Endothelial cell of umbilical vein (primary cell): ENCODE measurements at regions not wholly inside any gene's neighbourhood (a gene's known extent, or its start where the extent isn't known, plus 50 kb on each side); places are given as distances from the start of the nearest gene placed in this dataset.

ENCODE experiments used
- BruUV-seq: library from RNA; stranded (reverse); fragments of 400-500 nt; replicated peaks from 2 replicates; lab custom pipeline; 2021; lab: Mats Ljungman, UMichigan
- CTCF ChIA-PET: fragments of 300-600, 350-600 bp; sonication (Branson Sonifier 250); formaldehyde crosslinking; loops from one replicate; lab custom pipeline; 2021; ENCODE audit warnings: antibody characterized with exemption, inconsistent platforms; lab: Charles Lee
- POLR2A ChIA-PET: fragments of 300-600, 350-600 bp; sonication (Branson Sonifier 250); formaldehyde crosslinking; loops from one replicate; lab custom pipeline; 2021; ENCODE audit warnings: antibody characterized with exemption, inconsistent platforms; lab: Charles Lee
- DNase-seq: peaks from one replicate; pipeline ENCODE4 v3.0.0-alpha.2; 2011; ENCODE audit warnings: low read depth, low spot score
- FAIRE-seq: peaks from 2 replicates; lab custom pipeline; 2011; peaks lifted over from hg19 to GRCh38; lab: Jason Lieb, UNC
- H2AFZ ChIP-seq: 2 replicates; pipeline ENCODE4 v1.6.0; 2012; ENCODE audit warnings: low read depth, low read length, control low read depth, inconsistent platforms
- H3K27ac ChIP-seq: 2 replicates; pipeline ENCODE4 v1.5.1; 2011; ENCODE audit warnings: low read depth, mild to moderate bottlenecking, control low read depth, low read length, moderate library complexity; ENCODE audit not compliant: insufficient read depth
- H3K27me3 ChIP-seq, 2 experiments: 2 replicates each; pipeline versions ENCODE4 v1.6.0 to v1.6.1; 2011; ENCODE audit warnings: low read length in 2 of 2, mixed read lengths in 1 of 2; ENCODE audit not compliant: control insufficient read depth in 2 of 2, insufficient read depth in 2 of 2
- H3K36me3 ChIP-seq, 2 experiments: 2 replicates in 1 of 2; 3 replicates in 1 of 2; pipeline ENCODE4 v1.5.1; 2011; ENCODE audit warnings: low read length in 2 of 2, mild to moderate bottlenecking in 1 of 2, moderate library complexity in 1 of 2; ENCODE audit not compliant: control insufficient read depth in 2 of 2, insufficient read depth in 2 of 2; ENCODE audit errors: extremely low read depth in 1 of 2
- H3K4me1 ChIP-seq: 3 replicates; pipeline ENCODE4 v1.5.1; 2011; ENCODE audit warnings: mild to moderate bottlenecking, low read length; ENCODE audit not compliant: control insufficient read depth, insufficient read depth; ENCODE audit errors: extremely low read depth
- H3K4me2 ChIP-seq: 2 replicates; pipeline ENCODE4 v1.6.1; 2011; ENCODE audit warnings: low read length, control low read depth, mixed read lengths; ENCODE audit not compliant: insufficient read depth
- H3K4me3 ChIP-seq, 3 experiments: fragments of 200-600 bp in 1 of 3; sonication (generic), shearing (Covaris generic) in 1 of 3; replicated peaks in 1 of 3; 2 replicates each; pipeline ENCODE4 v1.5.1; 2011 to 2016; ENCODE audit warnings: control low read depth in 3 of 3, low read length in 3 of 3, mild to moderate bottlenecking in 2 of 3, inconsistent platforms in 1 of 3, low read depth in 1 of 3, moderate library complexity in 1 of 3; ENCODE audit not compliant: insufficient read depth in 1 of 3
- H3K79me2 ChIP-seq: 2 replicates; pipeline ENCODE4 v1.6.0; 2012; ENCODE audit warnings: low read length, inconsistent platforms; ENCODE audit not compliant: control insufficient read depth, insufficient read depth
- H3K9ac ChIP-seq: replicated peaks from 2 replicates; pipeline ENCODE3; 2011; ENCODE audit warnings: low read length, control low read depth; ENCODE audit not compliant: insufficient read depth; ENCODE audit errors: extremely low read depth
- H3K9me1 ChIP-seq: replicated peaks from 3 replicates; pipeline ENCODE4 v1.6.0; 2011; ENCODE audit warnings: mild to moderate bottlenecking, low read length; ENCODE audit not compliant: control insufficient read depth, insufficient read depth; ENCODE audit errors: extremely low read depth
- H3K9me3 ChIP-seq: replicated peaks from 2 replicates; pipeline ENCODE4 v1.5.1; 2012; ENCODE audit warnings: low read length, inconsistent platforms; ENCODE audit not compliant: control insufficient read depth, insufficient read depth
- H4K20me1 ChIP-seq: replicated peaks from 2 replicates; pipeline ENCODE3; 2011; ENCODE audit warnings: mild to moderate bottlenecking, low read length; ENCODE audit not compliant: control insufficient read depth, insufficient read depth; ENCODE audit errors: extremely low read depth
- CTCF ChIP-seq, 2 donors: IDR thresholded peaks; 1 replicate in 1 of 2; 2 replicates in 1 of 2; pipeline ENCODE4 v1.5.1; 2011; ENCODE audit warnings: low read length in 2 of 2, mild to moderate bottlenecking in 2 of 2, moderate library complexity in 2 of 2, control low read depth in 1 of 2, inconsistent platforms in 1 of 2, low read depth in 1 of 2; ENCODE audit not compliant: insufficient read depth in 1 of 2; ENCODE audit errors: extremely low read depth in 1 of 2
- EZH2 ChIP-seq: IDR thresholded peaks from 2 replicates; pipeline ENCODE4 v1.6.1; 2012; ENCODE audit warnings: borderline replicate concordance, low read depth, mild to moderate bottlenecking, moderate library complexity, low read length, inconsistent platforms; ENCODE audit not compliant: severe bottlenecking
- FOS ChIP-seq: IDR thresholded peaks from 2 replicates; pipeline ENCODE4 v1.6.1; 2011; ENCODE audit warnings: mild to moderate bottlenecking, low read length, moderate library complexity, borderline replicate concordance; ENCODE audit not compliant: insufficient read depth
- GATA2 ChIP-seq: IDR thresholded peaks from 2 replicates; pipeline ENCODE4 v1.7.0; 2011; ENCODE audit warnings: low read depth, mild to moderate bottlenecking, moderate library complexity, mixed read lengths, low read length; ENCODE audit not compliant: insufficient read length, insufficient read depth
- JUN ChIP-seq: IDR thresholded peaks from 2 replicates; pipeline ENCODE4 v1.6.1; 2011; ENCODE audit warnings: borderline replicate concordance, low read depth; ENCODE audit not compliant: insufficient read length, insufficient read depth
- MAX ChIP-seq: IDR thresholded peaks from 2 replicates; pipeline ENCODE4 v1.6.1; 2011; ENCODE audit not compliant: insufficient read depth, insufficient read length
- MYC ChIP-seq: IDR thresholded peaks from one replicate; pipeline ENCODE4 v1.6.1; 2011; ENCODE audit warnings: mild to moderate bottlenecking, low read depth, low read length
- POLR2A ChIP-seq: IDR thresholded peaks from 2 replicates; pipeline ENCODE4 v1.6.1; 2012; ENCODE audit warnings: low read depth, mild to moderate bottlenecking, control low read depth, low read length
- POLR2AphosphoS5 ChIP-seq: IDR thresholded peaks from 2 replicates; pipeline ENCODE4 v1.6.1; 2012; ENCODE audit warnings: low read depth, mild to moderate bottlenecking, control low read depth, low read length, moderate library complexity; ENCODE audit not compliant: insufficient read depth
- dilution Hi-C: fragments of 300-500 bp; cut with MboI; formaldehyde crosslinking; loops from one replicate; pipeline ENCODE4 v1.15.0; 2019; ENCODE audit warnings: low sequenced_read_pairs; ENCODE audit not compliant: extremely low pct_ligation_motif_present
- intact Hi-C: fragments of 100-400 bp; cut with micrococcal nuclease; formaldehyde crosslinking; loops from one replicate; pipeline ENCODE4 v1.10.0; 2022

- no peaks in the 10 kb centered on the region for H4K20me1 ChIP-seq
- no peak overlapping the region for H3K27ac ChIP-seq
- H3K36me3 ChIP-seq = no peaks in the 10 kb centered on the region
- FAIRE-seq = no peak
- no peak overlapping the region for H3K9ac ChIP-seq
- intact Hi-C loops (no loop called here), dilution Hi-C loops (no loop called here)
- POLR2A ChIA-PET = no interaction called here
- CTCF ChIA-PET = interaction anchor here (1.5 kb wide), 1 partner anchor 19 kb away, joined by 3 read pairs; no protein-coding TSS in a partner anchor
- no peak overlapping the region for H3K4me3 ChIP-seq
- no peak overlapping the region for H2AFZ ChIP-seq
- H3K4me2 ChIP-seq = no peak overlapping the region
- no peak for DNase-seq
- no peaks in the 10 kb centered on the region for H3K9me3 ChIP-seq
- no peaks in the 10 kb centered on the region for H3K4me1 ChIP-seq
- H3K9me1 ChIP-seq = no peaks in the 10 kb centered on the region
- no TSS peak for BruUV-seq
- no peaks in the 10 kb centered on the region for H3K79me2 ChIP-seq
- TF ChIP-seq FOS (no peak), POLR2A (no peak), MYC (no peak), MAX (no peak), POLR2AphosphoS5 (no peak), JUN (no peak), EZH2 (no peak)
- H3K27me3 ChIP-seq = peaks cover 0 to 5% of the 10 kb centered on the region in 2 experiments
These were observed 147.5 kb upstream of the ALDH1B1 start for GRCh38 chr9:38244971-38245370.

- ChIA-PET CTCF (interaction anchor here (1.5 kb wide), 1 partner anchor 20 kb away, joined by 3 read pairs; no protein-coding TSS in a partner anchor), POLR2A (interaction anchor here (0.5 kb wide), 1 partner anchor 460 kb away, joined by 5 read pairs; no protein-coding TSS in a partner anchor)
- no peak overlapping the region for H3K4me3 ChIP-seq
- no peaks in the 10 kb centered on the region for H3K4me1 ChIP-seq
- H3K36me3 ChIP-seq = no peaks in the 10 kb centered on the region
- H2AFZ ChIP-seq = no peak overlapping the region
- no peak overlapping the region for H3K27ac ChIP-seq
- no peak for FAIRE-seq
- BruUV-seq = no TSS peak
- TF ChIP-seq JUN (no peak), MAX (no peak), POLR2AphosphoS5 (no peak), FOS (no peak), MYC (no peak), POLR2A (no peak), GATA2 (no peak), CTCF (IDR thresholded peaks at IDR 0.05; ENCODE audit: extremely low read depth in 1 of 2, insufficient read depth in 1 of 2, low read depth in 1 of 2, low read length in 2 of 2) (no peak), EZH2 (no peak)
- H3K9me3 ChIP-seq = no peaks in the 10 kb centered on the region
- H3K9ac ChIP-seq = no peak overlapping the region
- no peak overlapping the region for H3K4me2 ChIP-seq
- no peak for DNase-seq
- no peaks in the 10 kb centered on the region for H4K20me1 ChIP-seq
- no peaks in the 10 kb centered on the region for H3K79me2 ChIP-seq
- no peaks in the 10 kb centered on the region for H3K9me1 ChIP-seq
- H3K27me3 ChIP-seq = peaks cover 0 to 5% of the 10 kb centered on the region in 2 experiments
- dilution Hi-C loops = no loop called here
- intact Hi-C loops = no loop called here
These were observed 148.5 kb upstream of the ALDH1B1 start for GRCh38 chr9:38243993-38244392.
